ENCODE measurements at regions not wholly inside any gene's neighbourhood (a gene's known extent, or its start where the extent isn't known, plus 50 kb on each side); places are given as distances from the start of the nearest gene placed in this dataset.

GRCh38 chr7:138388673-138389491 is 71.2 kb upstream of the TRIM24 start:
- DNase-seq (no peak), ATAC-seq (ENCODE audit: low read depth) (no peak)
- Histone ChIP-seq H3K4me3 (ENCODE audit: insufficient read depth, low read depth, low read length) (no peak overlapping the region), H2BK120ac (ENCODE audit: low read depth, low read length) (no peak overlapping the region), H2AFZ (replicated peaks; ENCODE audit: low read length, poor library complexity) (no peak overlapping the region), H3K9me1 (ENCODE audit: insufficient read depth, low read length) (no peaks in the 10 kb centered on the region), H3K18ac (ENCODE audit: low read depth, low read length) (no peak overlapping the region), H3K4me2 (ENCODE audit: low read depth, low read length) (no peak overlapping the region), H3K14ac (replicated peaks; ENCODE audit: low read depth, low read length) (no peak overlapping the region), H3K9me3 (ENCODE audit: control insufficient read depth, insufficient read depth, low read length) (peaks cover 3% of the 10 kb centered on the region; the same call in 1 of the 2 replicates), H2BK20ac (ENCODE audit: low read depth, low read length) (no peak overlapping the region), H2AK5ac (ENCODE audit: low read depth, low read length) (no peak overlapping the region), H4K8ac (ENCODE audit: low read depth in 2 of 2, low read length in 2 of 2) (no peak overlapping the region), H4K5ac (ENCODE audit: low read depth, low read length) (no peak overlapping the region), H3K36me3 (ENCODE audit: control insufficient read depth, insufficient read depth, low read length) (no peaks in the 10 kb centered on the region), H3K79me1 (ENCODE audit: low read depth in 1 of 2, low read length in 2 of 2) (no peaks in the 10 kb centered on the region), H2BK15ac (ENCODE audit: low read depth, low read length) (no peak overlapping the region), H4K20me1 (ENCODE audit: insufficient read depth, low read length) (no peaks in the 10 kb centered on the region), H3K27me3 (ENCODE audit: control insufficient read depth, insufficient read depth, low read length) (no peaks in the 10 kb centered on the region), H3K4me1 (ENCODE audit: control insufficient read depth, insufficient read depth, low read length) (no peaks in the 10 kb centered on the region), H2AK9ac (replicated peaks; ENCODE audit: low read depth, low read length, poor library complexity) (no peak overlapping the region), H3K56ac (ENCODE audit: extremely low read depth, insufficient read depth, low read length) (no peak overlapping the region), H3K4ac (ENCODE audit: low read depth, low read length) (no peak overlapping the region), H4K91ac (ENCODE audit: insufficient read depth, low read depth, low read length) (no peak overlapping the region), H3K9ac (ENCODE audit: low read depth, low read length) (no peak overlapping the region), H3K27ac (ENCODE audit: insufficient read depth, low read length) (no peak overlapping the region), H3K23ac (ENCODE audit: low read depth, low read length) (no peak overlapping the region), H2BK5ac (ENCODE audit: low read depth, low read length, poor library complexity, severe bottlenecking) (no peak overlapping the region)
- TF ChIP-seq BHLHE40 (IDR thresholded peaks at IDR 0.05; ENCODE audit: low read depth, low read length) (no peak), MAZ (IDR thresholded peaks at IDR 0.05; ENCODE audit: borderline replicate concordance, low read depth, low read length) (no peak), CHD1 (IDR thresholded peaks at IDR 0.05; ENCODE audit: low read depth, low read length) (no peak), POLR2A (IDR thresholded peaks at IDR 0.05; ENCODE audit: low read depth, low read length) (no peak), NFE2L2 (IDR thresholded peaks at IDR 0.05; ENCODE audit: low read depth, low read length) (no peak), FOS (IDR thresholded peaks at IDR 0.05; ENCODE audit: low read depth, low read length) (no peak), SMC3 (IDR thresholded peaks at IDR 0.05; ENCODE audit: low read depth, low read length) (no peak), RAD21 (IDR thresholded peaks at IDR 0.05; ENCODE audit: low read length) (no peak), MXI1 (IDR thresholded peaks at IDR 0.05; ENCODE audit: borderline replicate concordance, low read depth, low read length) (no peak), MAFK (IDR thresholded peaks at IDR 0.05; ENCODE audit: low read depth, low read length) (no peak), CEBPB (IDR thresholded peaks at IDR 0.05; ENCODE audit: low read depth, low read length) (no peak), RCOR1 (IDR thresholded peaks at IDR 0.05; ENCODE audit: insufficient replicate concordance, low read length) (no peak), RFX5 (IDR thresholded peaks at IDR 0.05; ENCODE audit: low read depth, low read length) (no peak), CTCF (conservative IDR thresholded peaks at IDR 0.05; ENCODE audit: low read depth, low read length) (no peak)
- TF ChIP-seq, protein P1, sequence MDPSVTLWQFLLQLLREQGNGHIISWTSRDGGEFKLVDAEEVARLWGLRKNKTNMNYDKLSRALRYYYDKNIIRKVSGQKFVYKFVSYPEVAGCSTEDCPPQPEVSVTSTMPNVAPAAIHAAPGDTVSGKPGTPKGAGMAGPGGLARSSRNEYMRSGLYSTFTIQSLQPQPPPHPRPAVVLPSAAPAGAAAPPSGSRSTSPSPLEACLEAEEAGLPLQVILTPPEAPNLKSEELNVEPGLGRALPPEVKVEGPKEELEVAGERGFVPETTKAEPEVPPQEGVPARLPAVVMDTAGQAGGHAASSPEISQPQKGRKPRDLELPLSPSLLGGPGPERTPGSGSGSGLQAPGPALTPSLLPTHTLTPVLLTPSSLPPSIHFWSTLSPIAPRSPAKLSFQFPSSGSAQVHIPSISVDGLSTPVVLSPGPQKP (IDR thresholded peaks at IDR 0.05; ENCODE audit: borderline replicate concordance, low read depth, low read length): no peak
- TF ChIP-seq, protein P2, sequence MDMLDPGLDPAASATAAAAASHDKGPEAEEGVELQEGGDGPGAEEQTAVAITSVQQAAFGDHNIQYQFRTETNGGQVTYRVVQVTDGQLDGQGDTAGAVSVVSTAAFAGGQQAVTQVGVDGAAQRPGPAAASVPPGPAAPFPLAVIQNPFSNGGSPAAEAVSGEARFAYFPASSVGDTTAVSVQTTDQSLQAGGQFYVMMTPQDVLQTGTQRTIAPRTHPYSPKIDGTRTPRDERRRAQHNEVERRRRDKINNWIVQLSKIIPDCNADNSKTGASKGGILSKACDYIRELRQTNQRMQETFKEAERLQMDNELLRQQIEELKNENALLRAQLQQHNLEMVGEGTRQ (IDR thresholded peaks at IDR 0.05; ENCODE audit: low read depth, low read length): no peak
- in situ Hi-C loops (cut with MboI; ENCODE audit: low sequenced_read_pairs): no loop called here
- POLR2A ChIA-PET (ENCODE audit: unreplicated experiment): no interaction called here
- dilution Hi-C loops (cut with HindIII; ENCODE audit: low sequenced_read_pairs, unreplicated experiment): no loop called here
- no TSS peak for BruUV-seq (replicated peaks)
- no CpG with 5 or more reads among the region's 1 CpG for WGBS, 2 experiments (ENCODE audit: extremely low coverage in 2 of 2, insufficient read length in 1 of 2)
- CTCF ChIA-PET: no interaction called here
- intact Hi-C loops (cut with micrococcal nuclease): no loop called here

Measured in IMR-90 (cell line).